HG02885 (cell line): ENCODE measurements at regions not wholly inside any gene's neighbourhood (a gene's known extent, or its start where the extent isn't known, plus 50 kb on each side); places are given as distances from the start of the nearest gene placed in this dataset.
"Not testable (repeated sequence)": the region's sequence is repeated elsewhere in the genome, so short reads cannot be mapped to it uniquely, and the experiment has no call there.

Experiments used
- ATAC-seq: cut with Tn5 transposase; IDR thresholded peaks from one replicate; pipeline ENCODE4 v1.9.1; 2021; ENCODE audit warnings: mild to moderate bottlenecking; ENCODE audit not compliant: unreplicated experiment, poor library complexity

DNA sequence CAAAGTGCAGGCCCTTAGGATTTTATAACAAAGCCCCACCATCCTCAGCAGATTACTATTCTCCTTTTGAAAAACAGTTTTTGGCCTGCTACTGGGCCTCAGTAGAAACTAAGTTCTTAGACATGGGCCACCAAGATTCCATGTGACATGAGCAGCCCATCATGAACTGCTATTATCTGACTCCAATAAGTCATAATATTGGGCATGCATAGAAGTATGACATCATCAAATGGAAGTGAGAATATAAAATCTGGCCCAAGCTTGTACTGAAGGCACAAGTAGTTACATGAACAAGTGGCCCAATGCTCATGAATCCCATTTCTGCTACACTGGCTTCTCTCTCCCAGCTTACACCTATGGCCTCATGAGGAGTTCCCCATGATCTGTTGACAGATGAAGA lies 404.8 kb downstream of the EPHA5 start:
- ATAC-seq = no peak

DNA sequence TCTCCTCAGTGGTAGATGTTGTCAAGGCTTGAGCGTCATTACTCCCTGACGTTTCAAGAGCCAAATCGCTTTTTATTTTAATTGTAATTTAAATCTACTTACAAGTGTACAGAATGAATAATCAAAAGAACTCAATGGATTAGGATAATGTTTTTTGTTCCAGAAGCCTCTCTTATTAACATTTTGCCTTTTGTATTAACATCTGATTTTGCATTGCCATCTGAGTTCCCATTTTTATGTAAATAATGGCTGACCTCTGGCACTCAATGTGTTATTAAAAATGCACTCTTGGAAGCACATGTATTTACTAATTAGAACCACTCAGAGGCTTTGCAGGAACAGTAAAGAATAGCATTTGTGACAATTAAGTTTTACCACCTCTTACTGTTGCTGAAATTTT lies 411.0 kb downstream of the EPHA5 start:
- no peak for ATAC-seq

GRCh38 chr4:65250916-65251315 lies 419.4 kb downstream of the EPHA5 start:
- no peak for ATAC-seq

DNA sequence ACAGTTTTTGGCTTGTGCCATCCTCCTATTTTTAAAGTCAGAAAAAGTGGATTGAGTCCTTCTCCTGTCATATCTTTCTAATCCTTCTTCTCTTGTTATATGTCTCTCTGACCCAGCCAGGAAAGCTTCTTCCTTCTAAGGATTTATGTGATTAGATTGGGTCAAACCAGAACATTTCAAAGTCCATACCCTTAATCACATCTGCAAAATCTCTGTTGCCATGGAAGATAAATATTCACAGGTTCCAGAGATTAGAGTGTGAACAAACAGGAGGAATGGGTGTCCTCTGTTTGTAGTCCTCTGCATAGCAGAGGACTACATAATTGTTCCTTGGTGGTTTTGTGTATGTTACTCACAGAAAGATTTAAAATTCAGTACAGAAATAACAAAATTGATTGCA lies 421.2 kb downstream of the EPHA5 start:
- ATAC-seq = no peak

DNA sequence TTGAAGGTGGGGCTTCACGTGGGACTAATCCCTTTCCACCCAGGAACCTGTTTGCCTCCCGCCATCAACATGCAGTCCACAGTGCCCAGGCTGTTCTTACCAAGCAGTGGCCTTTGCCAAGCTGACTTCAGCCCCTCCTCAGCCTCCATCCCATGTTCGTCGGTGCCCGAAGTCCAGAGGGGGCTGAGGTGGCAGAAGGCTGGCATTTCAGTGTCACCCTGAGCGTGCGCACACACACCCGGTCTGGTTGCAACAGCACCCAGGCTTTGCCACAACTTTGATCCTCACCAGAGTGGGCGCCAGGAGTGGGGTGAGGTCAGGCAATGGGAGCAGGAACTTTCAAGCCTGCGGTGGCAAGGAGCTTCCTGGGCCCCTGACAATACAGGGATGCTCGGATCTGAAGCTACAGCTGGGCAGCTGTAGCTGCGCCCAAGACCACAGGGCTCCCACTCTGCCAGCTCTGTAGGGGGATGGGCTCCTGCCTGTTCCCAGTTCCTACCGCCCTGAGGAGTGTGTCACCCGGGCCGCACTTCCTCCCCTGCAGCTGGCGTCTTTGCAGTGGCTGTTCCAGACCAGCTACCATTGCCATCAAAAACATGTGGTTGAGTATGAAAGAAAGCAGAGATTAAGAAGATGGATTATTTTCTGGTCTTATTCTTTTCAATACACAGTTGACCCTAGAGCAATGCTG lies 428.0 kb downstream of the EPHA5 start:
- ATAC-seq = no peak

GRCh38 chr4:65241257-65241997 lies 428.9 kb downstream of the EPHA5 start:
- no peak for ATAC-seq

GRCh38 chr4:65234061-65234460 lies 436.2 kb downstream of the EPHA5 start:
- no peak for ATAC-seq

DNA sequence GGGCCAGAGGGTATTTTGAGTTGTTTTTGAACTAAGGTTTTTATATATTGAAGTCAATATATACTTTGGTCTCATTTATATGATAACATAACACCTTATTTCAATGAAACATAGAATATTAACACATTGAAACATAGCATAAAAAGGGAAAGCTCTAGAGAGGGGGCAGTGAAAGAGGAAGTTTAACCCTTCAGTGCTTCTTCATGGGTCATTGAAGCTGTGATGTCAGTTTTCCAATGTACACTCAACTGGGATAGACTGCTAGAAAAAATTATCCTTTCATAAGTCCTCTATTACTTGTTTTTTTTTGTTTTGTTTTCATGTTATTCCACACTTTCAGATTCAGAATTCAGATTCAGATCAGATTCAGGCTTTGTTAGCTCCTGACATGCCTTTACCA lies 442.7 kb downstream of the EPHA5 start:
- no peak for ATAC-seq

GRCh38 chr4:65223601-65224000 lies 446.7 kb downstream of the EPHA5 start:
- ATAC-seq = no peak

DNA sequence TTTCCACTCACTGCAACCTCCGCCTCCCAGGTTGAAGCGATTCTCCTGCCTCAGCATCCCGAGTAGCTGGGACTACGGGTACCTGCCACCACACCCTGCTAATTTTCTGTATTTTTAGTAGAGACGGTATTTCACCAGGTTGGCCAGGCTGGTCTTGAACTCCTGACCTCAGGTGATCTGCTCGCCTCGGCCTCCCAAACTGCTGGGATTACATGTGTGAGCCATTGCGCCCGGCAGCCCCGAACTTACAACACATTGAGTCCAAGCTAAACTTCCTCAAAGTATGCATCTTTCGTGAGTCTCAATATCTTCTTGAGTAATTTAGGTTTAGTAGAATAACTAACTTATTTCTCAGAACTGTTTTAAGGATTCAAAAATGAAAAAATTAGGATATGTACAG lies 447.2 kb downstream of the EPHA5 start:
- not testable (repeated sequence) for ATAC-seq

GRCh38 chr4:65217179-65217578 lies 453.1 kb downstream of the EPHA5 start:
- no peak for ATAC-seq

DNA sequence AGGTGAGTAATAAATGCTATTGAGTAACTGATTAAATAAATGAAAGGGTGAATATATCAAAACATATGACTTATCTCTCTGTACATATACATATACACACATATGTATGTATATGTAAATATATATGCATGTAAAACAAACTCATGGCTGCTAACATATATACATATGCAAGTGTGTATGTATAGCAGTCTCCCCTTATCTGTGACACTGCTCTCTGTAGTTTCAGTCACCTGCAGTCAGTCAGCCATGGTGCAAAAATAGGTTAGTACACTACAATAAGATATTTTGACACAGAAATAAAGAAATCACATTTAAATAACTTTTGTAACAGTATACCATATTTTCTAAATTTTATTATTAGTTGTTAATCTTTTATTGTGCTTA lies 467.4 kb downstream of the EPHA5 start:
- ATAC-seq = no peak

DNA sequence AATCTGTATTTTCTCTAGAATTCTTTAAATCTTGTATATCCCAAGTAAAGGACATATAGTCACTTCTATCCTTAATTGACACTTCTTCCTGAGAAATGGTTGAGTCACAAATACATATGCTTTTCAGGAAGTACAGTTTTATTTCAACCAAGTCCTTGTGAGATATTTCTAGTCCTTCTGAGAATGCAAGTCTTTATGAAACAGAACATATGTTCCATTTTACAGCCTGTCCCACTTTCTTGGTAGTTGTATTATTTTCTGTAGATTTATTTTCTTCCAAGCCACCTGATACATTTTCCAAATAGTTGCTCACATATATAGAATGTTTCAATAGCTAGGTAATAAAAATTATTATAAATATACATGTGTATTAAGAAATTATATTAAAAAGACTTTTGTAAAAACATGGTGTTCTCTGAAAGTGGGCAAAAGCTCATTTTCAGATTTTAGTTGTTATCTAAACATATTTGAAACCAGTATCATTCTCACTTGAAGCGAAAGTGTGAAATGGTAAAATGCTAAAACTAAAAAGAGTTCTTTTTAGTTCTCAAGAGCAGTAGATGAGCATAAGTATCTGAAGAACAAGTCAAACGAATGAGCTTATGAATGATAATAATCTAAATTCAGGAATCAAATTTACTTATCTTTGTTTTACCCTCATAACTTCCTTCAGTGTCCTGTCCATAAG lies 468.0 kb downstream of the EPHA5 start:
- no peak for ATAC-seq

DNA sequence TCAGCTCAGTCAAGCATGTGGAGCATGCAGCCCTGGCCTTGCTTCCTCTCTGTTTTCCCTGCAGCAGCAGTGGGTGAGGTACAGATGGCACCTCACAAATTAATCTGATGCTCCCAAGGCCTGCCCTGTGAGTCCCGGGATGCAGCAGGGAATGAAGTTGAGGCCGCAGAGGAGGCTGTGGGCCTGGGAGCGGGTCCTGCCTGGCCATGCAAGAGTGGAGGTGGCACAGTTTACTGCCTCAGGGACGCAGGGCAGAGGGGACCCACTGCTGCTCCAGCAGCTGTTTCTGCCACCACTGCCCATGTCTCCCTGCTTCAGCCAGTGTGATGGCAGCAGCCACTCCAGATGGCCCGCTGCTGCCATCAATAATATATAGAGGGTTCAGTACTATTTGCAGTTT lies 474.6 kb downstream of the EPHA5 start:
- ATAC-seq = no peak

DNA sequence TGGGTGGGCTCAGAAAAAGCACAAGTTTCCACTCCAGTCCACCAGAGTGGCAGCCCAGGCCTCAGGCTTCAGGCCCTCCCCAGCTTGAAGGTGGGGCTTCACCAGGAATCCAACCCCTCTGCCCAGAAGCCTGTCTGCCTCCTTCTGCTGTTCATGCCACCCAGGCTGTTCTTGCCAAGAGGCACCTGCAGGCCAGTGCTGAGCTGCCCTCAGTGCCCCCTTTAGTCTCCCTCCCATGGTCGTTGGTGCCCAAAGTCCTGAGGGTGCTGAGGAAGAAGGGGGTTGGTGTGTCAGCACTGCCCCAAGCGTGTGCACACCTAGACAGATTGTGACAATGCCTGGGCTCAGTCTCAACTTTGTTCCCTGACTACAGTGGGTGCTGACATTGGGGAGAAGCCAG lies 475.3 kb downstream of the EPHA5 start:
- ATAC-seq = no peak

DNA sequence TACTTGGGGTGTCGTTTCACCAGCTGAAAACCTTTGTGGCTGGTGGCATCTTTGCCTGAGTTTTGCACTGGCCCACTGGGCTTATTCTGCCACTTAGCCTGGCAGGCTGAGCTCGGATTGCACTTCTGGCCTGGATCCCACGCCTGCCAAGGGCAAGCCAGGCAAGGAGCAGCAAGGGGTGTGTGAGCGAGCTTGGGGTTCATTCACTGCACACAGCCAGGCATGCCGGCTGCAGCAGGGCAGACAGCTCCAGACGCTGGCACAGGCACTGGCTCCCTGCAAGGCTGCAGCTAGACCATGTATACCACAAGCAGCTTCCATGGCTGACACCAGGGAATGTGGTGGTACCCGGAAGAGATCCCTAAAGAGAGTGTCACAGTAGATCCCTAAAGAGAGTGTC lies 476.3 kb downstream of the EPHA5 start:
- no peak for ATAC-seq

- ATAC-seq = no peak
Measured at GRCh38 chr4:65190780-65191179, 479.5 kb downstream of the EPHA5 start.

- ATAC-seq = no peak
Measured at GRCh38 chr4:65175585-65175984, 494.7 kb downstream of the EPHA5 start.

DNA sequence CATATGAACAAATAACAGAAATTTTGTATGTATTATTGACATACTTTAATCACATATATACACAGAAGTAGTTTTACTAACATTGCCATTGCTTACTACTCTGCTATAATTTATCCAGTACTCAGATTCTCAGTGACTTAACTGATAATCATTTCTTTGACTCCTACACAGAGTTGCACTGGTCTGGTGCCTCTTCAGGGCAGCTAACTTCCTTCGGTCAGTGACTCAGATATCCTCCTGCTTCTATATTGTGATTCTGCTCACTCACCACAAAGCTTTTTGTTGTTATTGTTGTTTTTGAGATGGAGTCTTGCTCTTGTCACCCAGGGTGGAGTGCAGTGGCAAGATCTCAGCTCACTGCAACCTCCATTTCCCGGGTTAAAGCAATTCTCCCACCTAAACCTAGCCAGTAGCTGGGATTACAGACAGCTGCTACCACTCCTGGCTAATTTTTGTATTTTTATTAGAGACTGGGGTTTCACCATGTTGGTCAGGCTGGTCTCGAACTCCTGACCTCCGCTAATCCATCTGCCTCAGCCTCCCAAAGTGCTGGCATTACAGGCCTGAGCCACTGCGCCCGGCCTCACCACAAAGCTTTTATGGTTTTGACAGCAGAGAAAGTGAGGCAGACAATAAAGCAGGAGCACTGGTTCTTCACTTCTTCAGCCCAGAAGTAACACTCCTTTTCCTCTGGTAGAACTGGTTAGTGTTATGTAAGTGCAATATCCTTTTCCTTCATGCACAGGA lies 499.3 kb downstream of the EPHA5 start:
- ATAC-seq = no peak

GRCh38 chr4:65167719-65168118 lies 502.6 kb downstream of the EPHA5 start:
- no peak for ATAC-seq

GRCh38 chr4:65152205-65152604 lies 518.1 kb downstream of the EPHA5 start:
- ATAC-seq = no peak
